Adrenal gland (tissue), 5 donors: ENCODE measurements at regions not wholly inside any gene's neighbourhood (a gene's known extent, or its start where the extent isn't known, plus 50 kb on each side); places are given as distances from the start of the nearest gene placed in this dataset.

Source experiments
- POLR2A ChIP-seq, 2 donors: fragments of 450-650 bp; IDR thresholded peaks; one replicate each; pipeline ENCODE4 v1.6.1; 2017; ENCODE audit warnings: antibody characterized with exemption in 2 of 2, mild to moderate bottlenecking in 2 of 2, moderate library complexity in 1 of 2
- TF ChIP-seq, protein P1 (sequence below), 6 experiments: fragments of 450-650 bp in 4 of 6; fragments of 200-600 bp in 2 of 6; sonication (generic) in 1 of 6; IDR thresholded peaks; 1 replicate in 5 of 6; 2 replicates in 1 of 6; pipeline versions ENCODE4 v1.5.1 to v1.8.0; 2016 to 2021; ENCODE audit warnings: antibody characterized with exemption in 6 of 6, mild to moderate bottlenecking in 2 of 6, moderate library complexity in 1 of 6
- donor health status: DM: no; HTN: no; CAD: no.

DNA sequence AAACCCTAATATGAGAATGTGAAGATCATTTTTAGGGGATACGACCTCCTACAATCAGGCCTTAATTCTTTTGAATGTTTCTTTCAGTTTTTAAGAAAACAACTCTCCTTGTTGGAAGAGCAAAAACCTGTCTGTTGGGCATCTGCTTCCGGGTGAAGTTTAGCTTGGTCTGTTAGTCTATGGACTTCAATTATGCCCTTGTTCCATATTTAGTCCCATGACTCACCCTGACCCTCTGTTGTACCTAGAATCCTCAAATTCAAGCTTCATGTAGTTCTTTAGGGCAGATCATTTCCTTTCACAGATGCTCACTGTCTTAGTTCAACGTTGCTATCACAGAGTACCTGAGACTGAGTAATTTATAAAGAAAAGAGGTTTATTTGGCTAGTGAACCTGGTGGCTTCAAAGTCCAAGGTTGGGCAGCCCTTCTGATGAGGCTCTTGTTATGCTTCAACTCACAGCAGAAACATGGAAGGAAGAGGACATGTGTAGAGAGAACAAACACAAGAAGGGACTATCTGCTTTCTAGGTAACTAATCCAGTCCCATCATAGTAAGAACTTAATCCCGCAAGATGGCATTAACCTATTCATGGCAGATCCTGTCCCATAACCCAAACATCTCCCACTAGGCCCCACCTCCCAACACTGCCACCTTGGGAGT, 82.5 kb upstream of the SERPINE2 start:
- TF ChIP-seq, protein P1, sequence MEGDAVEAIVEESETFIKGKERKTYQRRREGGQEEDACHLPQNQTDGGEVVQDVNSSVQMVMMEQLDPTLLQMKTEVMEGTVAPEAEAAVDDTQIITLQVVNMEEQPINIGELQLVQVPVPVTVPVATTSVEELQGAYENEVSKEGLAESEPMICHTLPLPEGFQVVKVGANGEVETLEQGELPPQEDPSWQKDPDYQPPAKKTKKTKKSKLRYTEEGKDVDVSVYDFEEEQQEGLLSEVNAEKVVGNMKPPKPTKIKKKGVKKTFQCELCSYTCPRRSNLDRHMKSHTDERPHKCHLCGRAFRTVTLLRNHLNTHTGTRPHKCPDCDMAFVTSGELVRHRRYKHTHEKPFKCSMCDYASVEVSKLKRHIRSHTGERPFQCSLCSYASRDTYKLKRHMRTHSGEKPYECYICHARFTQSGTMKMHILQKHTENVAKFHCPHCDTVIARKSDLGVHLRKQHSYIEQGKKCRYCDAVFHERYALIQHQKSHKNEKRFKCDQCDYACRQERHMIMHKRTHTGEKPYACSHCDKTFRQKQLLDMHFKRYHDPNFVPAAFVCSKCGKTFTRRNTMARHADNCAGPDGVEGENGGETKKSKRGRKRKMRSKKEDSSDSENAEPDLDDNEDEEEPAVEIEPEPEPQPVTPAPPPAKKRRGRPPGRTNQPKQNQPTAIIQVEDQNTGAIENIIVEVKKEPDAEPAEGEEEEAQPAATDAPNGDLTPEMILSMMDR (IDR thresholded peaks at IDR 0.05) = no peak
- no peak for TF ChIP-seq POLR2A (IDR thresholded peaks at IDR 0.05)
